Ishikawa (cell line): ENCODE measurements at regions not wholly inside any gene's neighbourhood (a gene's known extent, or its start where the extent isn't known, plus 50 kb on each side); places are given as distances from the start of the nearest gene placed in this dataset.

Experiments used
- CEBPB ChIP-seq: IDR thresholded peaks from 2 replicates; pipeline ENCODE4 v1.6.1; 2012
- CREB1 ChIP-seq: IDR thresholded peaks from 2 replicates; pipeline ENCODE4 v1.6.1; 2012; ENCODE audit warnings: low read depth
- EGR1 ChIP-seq: IDR thresholded peaks from 2 replicates; pipeline ENCODE4 v1.6.1; 2012
- EP300 ChIP-seq: IDR thresholded peaks from 2 replicates; pipeline ENCODE4 v1.6.1; 2012; ENCODE audit warnings: borderline replicate concordance
- FOXM1 ChIP-seq: IDR thresholded peaks from 2 replicates; pipeline ENCODE4 v1.6.1; 2012; ENCODE audit warnings: low read depth, borderline replicate concordance
- MAX ChIP-seq: IDR thresholded peaks from 2 replicates; pipeline ENCODE4 v1.6.1; 2012
- NFIC ChIP-seq: IDR thresholded peaks from 2 replicates; pipeline ENCODE4 v1.6.1; 2012
- RAD21 ChIP-seq: IDR thresholded peaks from 2 replicates; pipeline ENCODE4 v1.6.1; 2012; ENCODE audit warnings: low read depth
- TAF1 ChIP-seq: IDR thresholded peaks from 2 replicates; pipeline ENCODE4 v1.6.1; 2012; ENCODE audit warnings: low read depth, mild to moderate bottlenecking
- TCF12 ChIP-seq: IDR thresholded peaks from 2 replicates; pipeline ENCODE4 v1.6.1; 2012; ENCODE audit warnings: low read depth
- TEAD4 ChIP-seq: IDR thresholded peaks from 2 replicates; pipeline ENCODE4 v1.6.1; 2012
- YY1 ChIP-seq: IDR thresholded peaks from 2 replicates; pipeline ENCODE4 v1.6.1; 2012; ENCODE audit warnings: low read depth
- ZBTB7A ChIP-seq: IDR thresholded peaks from 2 replicates; pipeline ENCODE4 v1.6.1; 2012; ENCODE audit warnings: low read depth
- TF ChIP-seq, protein P1 (sequence below): IDR thresholded peaks from 2 replicates; pipeline ENCODE4 v1.6.1; 2012
- TF ChIP-seq, protein P2 (sequence below): IDR thresholded peaks from 2 replicates; pipeline ENCODE4 v1.6.1; 2012; ENCODE audit warnings: low read depth, mild to moderate bottlenecking

DNA sequence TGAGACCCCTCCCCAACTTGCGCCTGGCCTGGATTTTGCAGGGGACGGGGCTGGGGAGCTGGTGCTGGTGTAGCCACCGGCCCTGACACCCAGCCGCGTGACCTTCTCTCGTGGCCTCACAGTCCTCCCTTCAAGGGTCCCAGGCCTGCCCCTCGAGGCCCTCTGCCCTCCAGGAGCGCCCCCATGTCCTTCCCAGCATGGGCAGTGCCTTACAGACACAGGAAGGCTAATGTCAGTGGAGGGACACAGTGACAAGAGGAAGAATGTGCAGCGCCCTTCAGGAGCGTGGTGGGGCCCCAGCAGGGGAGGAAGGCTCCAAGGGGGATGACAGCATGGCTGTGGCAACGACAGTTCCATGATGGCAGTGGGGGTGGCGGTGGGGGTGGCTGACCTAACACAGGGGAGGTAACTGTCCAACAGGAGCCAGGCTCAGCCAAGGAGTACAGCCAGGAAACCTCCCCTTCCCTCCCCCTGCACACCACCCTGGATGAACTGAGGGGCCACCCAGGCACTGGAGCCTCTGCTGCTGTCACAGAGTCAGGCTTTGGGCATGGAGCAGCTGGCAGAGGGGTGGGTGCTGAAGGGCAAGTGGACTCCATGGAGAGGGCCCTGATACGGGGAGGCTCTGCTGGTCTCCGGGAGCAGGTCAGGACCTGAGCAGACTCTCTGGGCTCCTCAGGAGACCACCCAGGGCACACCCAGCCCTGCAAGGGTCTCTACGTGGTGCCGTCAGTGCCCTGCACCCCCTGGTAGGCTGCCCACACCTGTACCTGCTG lies 76.0 kb upstream of the RET start:
- TF ChIP-seq CREB1 (no peak), MAX (no peak)
- TF ChIP-seq, protein P1, sequence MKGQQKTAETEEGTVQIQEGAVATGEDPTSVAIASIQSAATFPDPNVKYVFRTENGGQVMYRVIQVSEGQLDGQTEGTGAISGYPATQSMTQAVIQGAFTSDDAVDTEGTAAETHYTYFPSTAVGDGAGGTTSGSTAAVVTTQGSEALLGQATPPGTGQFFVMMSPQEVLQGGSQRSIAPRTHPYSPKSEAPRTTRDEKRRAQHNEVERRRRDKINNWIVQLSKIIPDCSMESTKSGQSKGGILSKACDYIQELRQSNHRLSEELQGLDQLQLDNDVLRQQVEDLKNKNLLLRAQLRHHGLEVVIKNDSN = no peak

DNA sequence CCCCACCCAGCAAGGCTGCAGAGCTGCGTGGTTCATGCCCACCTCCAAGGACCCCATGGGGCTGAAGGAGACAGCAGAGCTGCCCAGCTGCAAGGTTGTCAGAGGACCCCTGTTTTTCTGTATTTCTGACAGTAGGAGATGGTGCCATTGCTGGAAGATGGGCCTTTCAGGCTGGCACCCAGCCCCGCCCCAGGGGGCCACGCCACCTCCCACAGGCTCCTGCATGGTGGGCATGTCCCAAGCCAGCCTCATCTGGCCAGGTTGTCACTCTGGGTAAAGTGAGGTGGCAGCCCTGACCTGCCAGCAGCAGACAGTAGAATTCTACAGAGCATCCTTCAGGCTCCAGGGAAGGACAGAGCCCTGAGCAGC lies 75.5 kb upstream of the RET start:
- TF ChIP-seq TAF1 = no peak
- no peak for TF ChIP-seq YY1
- TF ChIP-seq, protein P2, sequence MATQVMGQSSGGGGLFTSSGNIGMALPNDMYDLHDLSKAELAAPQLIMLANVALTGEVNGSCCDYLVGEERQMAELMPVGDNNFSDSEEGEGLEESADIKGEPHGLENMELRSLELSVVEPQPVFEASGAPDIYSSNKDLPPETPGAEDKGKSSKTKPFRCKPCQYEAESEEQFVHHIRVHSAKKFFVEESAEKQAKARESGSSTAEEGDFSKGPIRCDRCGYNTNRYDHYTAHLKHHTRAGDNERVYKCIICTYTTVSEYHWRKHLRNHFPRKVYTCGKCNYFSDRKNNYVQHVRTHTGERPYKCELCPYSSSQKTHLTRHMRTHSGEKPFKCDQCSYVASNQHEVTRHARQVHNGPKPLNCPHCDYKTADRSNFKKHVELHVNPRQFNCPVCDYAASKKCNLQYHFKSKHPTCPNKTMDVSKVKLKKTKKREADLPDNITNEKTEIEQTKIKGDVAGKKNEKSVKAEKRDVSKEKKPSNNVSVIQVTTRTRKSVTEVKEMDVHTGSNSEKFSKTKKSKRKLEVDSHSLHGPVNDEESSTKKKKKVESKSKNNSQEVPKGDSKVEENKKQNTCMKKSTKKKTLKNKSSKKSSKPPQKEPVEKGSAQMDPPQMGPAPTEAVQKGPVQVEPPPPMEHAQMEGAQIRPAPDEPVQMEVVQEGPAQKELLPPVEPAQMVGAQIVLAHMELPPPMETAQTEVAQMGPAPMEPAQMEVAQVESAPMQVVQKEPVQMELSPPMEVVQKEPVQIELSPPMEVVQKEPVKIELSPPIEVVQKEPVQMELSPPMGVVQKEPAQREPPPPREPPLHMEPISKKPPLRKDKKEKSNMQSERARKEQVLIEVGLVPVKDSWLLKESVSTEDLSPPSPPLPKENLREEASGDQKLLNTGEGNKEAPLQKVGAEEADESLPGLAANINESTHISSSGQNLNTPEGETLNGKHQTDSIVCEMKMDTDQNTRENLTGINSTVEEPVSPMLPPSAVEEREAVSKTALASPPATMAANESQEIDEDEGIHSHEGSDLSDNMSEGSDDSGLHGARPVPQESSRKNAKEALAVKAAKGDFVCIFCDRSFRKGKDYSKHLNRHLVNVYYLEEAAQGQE = no peak
- TF ChIP-seq TEAD4 = no peak
- TF ChIP-seq FOXM1 = no peak
- no peak for TF ChIP-seq EP300
- TF ChIP-seq, protein P1 = no peak
- no peak for TF ChIP-seq EGR1
- no peak for TF ChIP-seq NFIC
- no peak for TF ChIP-seq ZBTB7A
- TF ChIP-seq CREB1 = no peak
- TF ChIP-seq RAD21 = no peak
- TF ChIP-seq MAX = no peak
- no peak for TF ChIP-seq TCF12

DNA sequence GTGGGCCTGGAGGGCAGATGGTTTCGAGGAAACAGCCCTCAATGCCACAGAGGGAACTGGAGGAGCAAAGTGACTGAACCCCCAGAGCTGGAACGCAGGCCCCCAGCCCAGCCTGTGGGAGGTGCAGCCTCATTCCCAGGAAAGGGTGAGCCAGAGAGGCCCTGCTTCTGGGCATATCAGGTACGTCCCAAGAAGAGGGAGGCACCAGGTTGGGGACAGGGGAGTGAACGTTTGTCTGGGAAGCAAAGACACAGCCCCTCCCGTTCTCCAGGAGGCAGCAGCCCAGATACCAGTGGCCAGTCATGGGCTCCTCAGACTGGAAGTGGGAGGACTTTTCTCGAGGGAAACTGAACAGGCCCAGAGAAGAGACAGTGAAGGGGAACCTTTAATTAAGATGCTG lies 74.3 kb upstream of the RET start:
- TF ChIP-seq TAF1 (no peak), MAX (no peak), CEBPB (no peak), TEAD4 (no peak), FOXM1 (no peak), NFIC (no peak)
- TF ChIP-seq, protein P2 = no peak

- TF ChIP-seq FOXM1 (no peak), TCF12 (no peak), EP300 (no peak), CEBPB (no peak), EGR1 (no peak), ZBTB7A (no peak), RAD21 (no peak), YY1 (no peak), TEAD4 (no peak), CREB1 (no peak), MAX (no peak), NFIC (no peak), TAF1 (no peak)
- TF ChIP-seq, protein P2 = no peak
- TF ChIP-seq, protein P1 = no peak
Measured at GRCh38 chr10:43006490-43006889, 70.4 kb upstream of the RET start.
